PC-3 (cell line): ENCODE measurements at regions not wholly inside any gene's neighbourhood (a gene's known extent, or its start where the extent isn't known, plus 50 kb on each side); places are given as distances from the start of the nearest gene placed in this dataset.

Experiments
- ATAC-seq: fragments of 200-7000 bp; cut with Tn5 transposase; 2 replicates; pipeline ENCODE4 v1.9.1; 2020; ENCODE audit warnings: mild to moderate bottlenecking, moderate library complexity
- BruUV-seq: library from RNA; stranded (reverse); fragments of 400-500 nt; replicated peaks from 2 replicates; lab custom pipeline; 2021; lab: Mats Ljungman, UMichigan
- CTCF ChIA-PET: fragments of 300-600 bp; sonication (Branson Sonifier 250); formaldehyde crosslinking; loops from one replicate; lab custom pipeline; 2022; ENCODE audit warnings: antibody characterized with exemption; lab: Charles Lee
- POLR2A ChIA-PET: fragments of 300-600 bp; sonication (Branson Sonifier 250); formaldehyde crosslinking; loops from one replicate; lab custom pipeline; 2022; ENCODE audit warnings: antibody characterized with exemption; ENCODE audit not compliant: unreplicated experiment; lab: Charles Lee
- DNase-seq: peaks from one replicate; pipeline ENCODE4 v3.0.0-alpha.2; 2015
- H2AFZ ChIP-seq: fragments of 300-600 bp; sonication (generic); 2 replicates; pipeline ENCODE4 v1.6.0; 2016; ENCODE audit warnings: antibody characterized with exemption, low read length
- H3F3A ChIP-seq: fragments of 300-600 bp; sonication (generic); one replicate; pipeline ENCODE4 v1.6.0; 2017; ENCODE audit warnings: antibody characterized with exemption, low read length, control low read depth, mild to moderate bottlenecking; ENCODE audit not compliant: unreplicated experiment
- H3K27ac ChIP-seq: fragments of 300-600 bp; sonication (generic); 2 replicates; pipeline ENCODE4 v1.5.1; 2016; ENCODE audit warnings: mild to moderate bottlenecking, low read length
- H3K27me3 ChIP-seq: fragments of 300-600 bp; sonication (generic); 2 replicates; pipeline ENCODE4 v1.6.1; 2016; ENCODE audit warnings: low read length, mixed read lengths
- H3K36me3 ChIP-seq: fragments of 300-600 bp; sonication (generic); 2 replicates; pipeline ENCODE4 v1.6.1; 2016; ENCODE audit warnings: low read depth, mixed run types, low read length, mixed read lengths
- H3K4me1 ChIP-seq: fragments of 300-600 bp; sonication (generic); 2 replicates; pipeline ENCODE4 v1.5.1; 2016; ENCODE audit warnings: low read length; ENCODE audit not compliant: insufficient read depth
- H3K4me2 ChIP-seq: fragments of 300-600 bp; sonication (generic); 2 replicates; pipeline ENCODE4 v1.6.0; 2016; ENCODE audit warnings: low read length
- H3K4me3 ChIP-seq: fragments of 300-600 bp; sonication (generic); 2 replicates; pipeline ENCODE4 v1.5.1; 2016; ENCODE audit warnings: mild to moderate bottlenecking, low read length, mixed read lengths
- H3K79me2 ChIP-seq: fragments of 300-600 bp; sonication (generic); 2 replicates; pipeline ENCODE4 v1.6.1; 2017; ENCODE audit warnings: low read length, mixed read lengths
- H3K9ac ChIP-seq: fragments of 300-600 bp; sonication (generic); 2 replicates; pipeline ENCODE4 v1.6.0; 2016; ENCODE audit warnings: mild to moderate bottlenecking, low read length
- H3K9me2 ChIP-seq: fragments of 300-600 bp; sonication (generic); replicated peaks from 2 replicates; pipeline ENCODE4 v1.6.1; 2016; ENCODE audit warnings: mixed run types, low read length, mixed read lengths
- H3K9me3 ChIP-seq: fragments of 300-600 bp; sonication (generic); 2 replicates; pipeline ENCODE4 v1.6.1; 2016; ENCODE audit warnings: low read length, mixed read lengths
- H4K20me1 ChIP-seq: fragments of 300-600 bp; sonication (generic); 2 replicates; pipeline ENCODE4 v1.6.1; 2016; ENCODE audit warnings: low read length, mixed read lengths
- EZH2 ChIP-seq: fragments of 300-600 bp; sonication (generic); IDR thresholded peaks from one replicate; pipeline ENCODE4 v1.6.1; 2017; ENCODE audit warnings: antibody characterized with exemption, mild to moderate bottlenecking, low read length; ENCODE audit not compliant: unreplicated experiment
- EZH2phosphoT487 ChIP-seq: fragments of 300-600 bp; sonication (generic); IDR thresholded peaks from 2 replicates; pipeline ENCODE4 v1.6.1; 2018; ENCODE audit warnings: mild to moderate bottlenecking, antibody characterized with exemption, low read length, borderline replicate concordance
- intact Hi-C: fragments of 100-400 bp; cut with micrococcal nuclease; formaldehyde crosslinking; loops from 2 replicates; pipeline ENCODE4 v1.9.0; 2023
- TF ChIP-seq, protein P1 (sequence below): fragments of 300-600 bp; sonication (generic); conservative IDR thresholded peaks from 2 replicates; pipeline ENCODE4 v1.5.1; 2017; ENCODE audit warnings: antibody characterized with exemption, low read depth, mild to moderate bottlenecking, low read length

DNA sequence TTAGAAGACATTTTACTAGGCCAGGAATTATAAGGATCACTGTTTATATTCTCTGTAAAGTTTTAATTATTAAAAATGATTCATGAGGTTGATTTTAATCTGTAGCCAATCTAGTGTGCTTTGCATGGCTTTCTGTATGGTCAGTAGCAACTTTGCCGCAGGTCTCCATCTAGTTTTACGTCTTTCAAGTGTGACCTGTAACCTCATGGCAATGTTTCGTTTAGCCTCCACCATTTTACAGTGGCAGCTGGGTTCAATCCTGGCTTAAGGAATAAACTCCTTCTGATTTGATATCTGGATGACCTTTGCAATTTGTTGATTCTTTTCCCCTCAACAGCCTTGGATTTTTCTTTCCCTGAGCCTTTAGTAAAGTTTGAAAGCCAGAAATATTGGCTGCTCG lies 434.5 kb upstream of the CDH9 start:
- H3K4me3 ChIP-seq, result no peak overlapping the region
- no peak for TF ChIP-seq EZH2phosphoT487
- no peak for TF ChIP-seq EZH2
- TF ChIP-seq, protein P1, sequence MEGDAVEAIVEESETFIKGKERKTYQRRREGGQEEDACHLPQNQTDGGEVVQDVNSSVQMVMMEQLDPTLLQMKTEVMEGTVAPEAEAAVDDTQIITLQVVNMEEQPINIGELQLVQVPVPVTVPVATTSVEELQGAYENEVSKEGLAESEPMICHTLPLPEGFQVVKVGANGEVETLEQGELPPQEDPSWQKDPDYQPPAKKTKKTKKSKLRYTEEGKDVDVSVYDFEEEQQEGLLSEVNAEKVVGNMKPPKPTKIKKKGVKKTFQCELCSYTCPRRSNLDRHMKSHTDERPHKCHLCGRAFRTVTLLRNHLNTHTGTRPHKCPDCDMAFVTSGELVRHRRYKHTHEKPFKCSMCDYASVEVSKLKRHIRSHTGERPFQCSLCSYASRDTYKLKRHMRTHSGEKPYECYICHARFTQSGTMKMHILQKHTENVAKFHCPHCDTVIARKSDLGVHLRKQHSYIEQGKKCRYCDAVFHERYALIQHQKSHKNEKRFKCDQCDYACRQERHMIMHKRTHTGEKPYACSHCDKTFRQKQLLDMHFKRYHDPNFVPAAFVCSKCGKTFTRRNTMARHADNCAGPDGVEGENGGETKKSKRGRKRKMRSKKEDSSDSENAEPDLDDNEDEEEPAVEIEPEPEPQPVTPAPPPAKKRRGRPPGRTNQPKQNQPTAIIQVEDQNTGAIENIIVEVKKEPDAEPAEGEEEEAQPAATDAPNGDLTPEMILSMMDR, result no peak
- peaks cover 3% of the 10 kb centered on the region; the same call in 1 of the 2 replicates for H3K9me3 ChIP-seq
- no peaks in the 10 kb centered on the region for H3K4me1 ChIP-seq
- no peak overlapping the region for H3K27ac ChIP-seq
- H3F3A ChIP-seq, result no peaks in the 10 kb centered on the region
- no peak for ATAC-seq
- POLR2A ChIA-PET, result no interaction called here
- H4K20me1 ChIP-seq, result no peaks in the 10 kb centered on the region
- H3K9me2 ChIP-seq, result no peaks in the 10 kb centered on the region
- intact Hi-C loops, result no loop called here
- no peak overlapping the region for H3K9ac ChIP-seq
- no peaks in the 10 kb centered on the region for H3K36me3 ChIP-seq
- CTCF ChIA-PET, result no interaction called here
- no peak overlapping the region for H2AFZ ChIP-seq
- no peaks in the 10 kb centered on the region for H3K27me3 ChIP-seq
- no peaks in the 10 kb centered on the region for H3K79me2 ChIP-seq
- no peak overlapping the region for H3K4me2 ChIP-seq
- no peak for DNase-seq
- BruUV-seq, result no TSS peak

GRCh38 chr5:27472000-27472763 lies 433.8 kb upstream of the CDH9 start:
- Histone ChIP-seq H4K20me1 (no peaks in the 10 kb centered on the region), H3K4me2 (no peak overlapping the region), H3K4me3 (no peak overlapping the region), H3K36me3 (no peaks in the 10 kb centered on the region), H3K79me2 (no peaks in the 10 kb centered on the region), H3F3A (no peaks in the 10 kb centered on the region), H3K4me1 (no peaks in the 10 kb centered on the region), H3K9ac (no peak overlapping the region), H3K27me3 (no peaks in the 10 kb centered on the region), H3K27ac (no peak overlapping the region), H3K9me2 (no peaks in the 10 kb centered on the region), H2AFZ (no peak overlapping the region), H3K9me3 (no peaks in the 10 kb centered on the region)
- ATAC-seq, result no peak
- TF ChIP-seq, protein P1, result no peak
- TF ChIP-seq EZH2, result no peak
- no peak for TF ChIP-seq EZH2phosphoT487
- ChIA-PET CTCF (no interaction called here), POLR2A (no interaction called here)
- intact Hi-C loops, result no loop called here
- DNase-seq, result no peak
- BruUV-seq, result no TSS peak

DNA sequence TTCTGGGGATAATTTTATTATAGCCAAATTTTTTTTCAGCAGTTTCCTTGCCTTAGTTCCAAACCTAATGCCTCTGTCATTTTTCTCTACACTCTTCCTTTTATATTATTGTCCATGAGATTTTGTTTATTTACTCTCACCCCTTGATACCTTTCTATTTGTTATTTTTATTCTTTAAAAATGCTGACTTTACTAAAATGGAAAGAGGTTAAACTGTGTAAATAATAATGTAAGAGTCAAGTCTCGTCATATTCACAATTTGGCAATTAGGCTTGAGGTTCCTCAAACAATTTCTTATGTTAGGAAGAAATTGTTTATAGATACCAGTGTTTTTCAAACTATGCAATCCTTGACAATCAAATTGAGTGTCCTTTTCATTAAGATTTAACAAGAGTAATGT lies 428.6 kb upstream of the CDH9 start:
- H3K4me1 ChIP-seq, result no peaks in the 10 kb centered on the region
- no peak overlapping the region for H3K4me3 ChIP-seq
- no TSS peak for BruUV-seq
- no peak overlapping the region for H3K9ac ChIP-seq
- POLR2A ChIA-PET, result no interaction called here
- H3K36me3 ChIP-seq, result no peaks in the 10 kb centered on the region
- H2AFZ ChIP-seq, result no peak overlapping the region
- no peak for TF ChIP-seq EZH2
- TF ChIP-seq EZH2phosphoT487, result no peak
- intact Hi-C loops, result no loop called here
- no peaks in the 10 kb centered on the region for H4K20me1 ChIP-seq
- no peaks in the 10 kb centered on the region for H3K9me3 ChIP-seq
- ATAC-seq (no peak), DNase-seq (no peak)
- no peaks in the 10 kb centered on the region for H3K79me2 ChIP-seq
- no peaks in the 10 kb centered on the region for H3K9me2 ChIP-seq
- no peaks in the 10 kb centered on the region for H3K27me3 ChIP-seq
- H3K27ac ChIP-seq, result no peak overlapping the region
- CTCF ChIA-PET, result no interaction called here
- no peaks in the 10 kb centered on the region for H3F3A ChIP-seq
- H3K4me2 ChIP-seq, result no peak overlapping the region
